Esophagus squamous epithelium (tissue), 4 donors: ENCODE measurements at regions not wholly inside any gene's neighbourhood (a gene's known extent, or its start where the extent isn't known, plus 50 kb on each side); places are given as distances from the start of the nearest gene placed in this dataset.

Experiments used
- POLR2A ChIP-seq, 4 donors: fragments of 450-650 bp; IDR thresholded peaks; one replicate each; pipeline ENCODE4 v1.6.1; 2017; ENCODE audit warnings: antibody characterized with exemption in 4 of 4, mild to moderate bottlenecking in 4 of 4, moderate library complexity in 3 of 4
- TF ChIP-seq, protein P1 (sequence below), 6 experiments: fragments of 450-650 bp in 4 of 6; fragments of 200-600 bp in 2 of 6; sonication (generic) in 2 of 6; IDR thresholded peaks; one replicate each; pipeline ENCODE4 v1.5.1; 2016 to 2019; ENCODE audit warnings: antibody characterized with exemption in 6 of 6, mild to moderate bottlenecking in 4 of 6, moderate library complexity in 4 of 6

DNA sequence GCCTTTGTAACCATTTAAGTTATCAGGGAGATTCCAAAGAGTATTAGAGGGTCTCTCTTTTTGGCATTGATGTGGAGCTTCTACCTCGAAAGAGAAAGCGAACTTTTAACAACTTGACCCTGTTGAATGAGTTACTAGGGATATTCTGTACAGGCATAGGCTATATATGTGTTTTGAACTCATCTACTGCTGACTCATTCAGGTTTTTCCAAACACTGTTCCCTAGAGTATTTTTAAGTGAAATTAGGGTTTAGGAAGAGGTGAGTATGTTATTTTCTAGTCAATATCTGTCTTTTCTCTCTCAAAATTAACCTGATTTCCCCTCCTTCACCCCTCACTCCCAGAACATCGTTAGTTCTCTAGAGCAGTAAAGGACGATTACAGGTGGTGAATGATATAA, 228.1 kb upstream of the C2CD4B start:
- TF ChIP-seq, protein P1, sequence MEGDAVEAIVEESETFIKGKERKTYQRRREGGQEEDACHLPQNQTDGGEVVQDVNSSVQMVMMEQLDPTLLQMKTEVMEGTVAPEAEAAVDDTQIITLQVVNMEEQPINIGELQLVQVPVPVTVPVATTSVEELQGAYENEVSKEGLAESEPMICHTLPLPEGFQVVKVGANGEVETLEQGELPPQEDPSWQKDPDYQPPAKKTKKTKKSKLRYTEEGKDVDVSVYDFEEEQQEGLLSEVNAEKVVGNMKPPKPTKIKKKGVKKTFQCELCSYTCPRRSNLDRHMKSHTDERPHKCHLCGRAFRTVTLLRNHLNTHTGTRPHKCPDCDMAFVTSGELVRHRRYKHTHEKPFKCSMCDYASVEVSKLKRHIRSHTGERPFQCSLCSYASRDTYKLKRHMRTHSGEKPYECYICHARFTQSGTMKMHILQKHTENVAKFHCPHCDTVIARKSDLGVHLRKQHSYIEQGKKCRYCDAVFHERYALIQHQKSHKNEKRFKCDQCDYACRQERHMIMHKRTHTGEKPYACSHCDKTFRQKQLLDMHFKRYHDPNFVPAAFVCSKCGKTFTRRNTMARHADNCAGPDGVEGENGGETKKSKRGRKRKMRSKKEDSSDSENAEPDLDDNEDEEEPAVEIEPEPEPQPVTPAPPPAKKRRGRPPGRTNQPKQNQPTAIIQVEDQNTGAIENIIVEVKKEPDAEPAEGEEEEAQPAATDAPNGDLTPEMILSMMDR (IDR thresholded peaks at IDR 0.05): no peak
- TF ChIP-seq POLR2A (IDR thresholded peaks at IDR 0.05): no peak
